B cell (primary cell): ENCODE measurements at regions not wholly inside any gene's neighbourhood (a gene's known extent, or its start where the extent isn't known, plus 50 kb on each side); places are given as distances from the start of the nearest gene placed in this dataset.

Source experiments
- ATAC-seq: fragments of 200-7000 bp; cut with Tn5 transposase; one replicate; pipeline ENCODE4 v1.10.0; 2021; ENCODE audit warnings: low read depth, mild to moderate bottlenecking, moderate number of reproducible peaks, moderate library complexity
- CTCF ChIA-PET: fragments of 350-600 bp; sonication (Branson Sonifier 250); formaldehyde crosslinking; loops from one replicate; lab custom pipeline; 2021; ENCODE audit warnings: antibody characterized with exemption, inconsistent platforms; lab: Charles Lee
- POLR2A ChIA-PET: fragments of 350-600 bp; sonication (Branson Sonifier 250); formaldehyde crosslinking; loops from one replicate; lab custom pipeline; 2021; ENCODE audit warnings: antibody characterized with exemption; lab: Charles Lee
- DNase-seq: peaks from one replicate; pipeline ENCODE4 v3.0.0; 2013
- H2AFZ ChIP-seq: 2 replicates; pipeline ENCODE4 v1.6.1; 2012; ENCODE audit warnings: mild to moderate bottlenecking, low read depth, low read length; ENCODE audit not compliant: insufficient read depth, poor library complexity, severe bottlenecking
- H3K27ac ChIP-seq, 2 donors: 1 replicate in 1 of 2; 2 replicates in 1 of 2; pipeline ENCODE4 v1.5.1; 2012 to 2013; ENCODE audit warnings: low read length in 2 of 2, mild to moderate bottlenecking in 2 of 2, moderate library complexity in 1 of 2
- H3K27me3 ChIP-seq, 4 experiments: fragments of 200-600 bp in 1 of 4; sonication (generic) in 1 of 4; replicated peaks in 1 of 4; 1 replicate in 2 of 4; 2 replicates in 2 of 4; pipeline versions ENCODE4 v1.6.1 to v1.7.0; 2013 to 2016; ENCODE audit warnings: low read length in 3 of 4, mild to moderate bottlenecking in 2 of 4, mixed read lengths in 1 of 4, moderate library complexity in 1 of 4; ENCODE audit not compliant: insufficient read depth in 4 of 4, control insufficient read depth in 3 of 4; ENCODE audit errors: control extremely low read depth in 1 of 4
- H3K36me3 ChIP-seq, 2 experiments: replicated peaks in 1 of 2; 1 replicate in 1 of 2; 2 replicates in 1 of 2; pipeline versions ENCODE4 v1.6.1 to v1.7.1; 2013; ENCODE audit warnings: low read length in 1 of 2; ENCODE audit not compliant: insufficient read depth in 2 of 2, control insufficient read depth in 1 of 2; ENCODE audit errors: control extremely low read depth in 1 of 2, extremely low read depth in 1 of 2
- H3K4me1 ChIP-seq, 2 donors: fragments of 200-600 bp in 1 of 2; sonication (generic) in 1 of 2; 1 replicate in 1 of 2; 2 replicates in 1 of 2; pipeline versions ENCODE4 v1.5.1 to v1.6.1; 2013 to 2017; ENCODE audit warnings: low read length in 2 of 2; ENCODE audit not compliant: control insufficient read depth in 2 of 2, insufficient read depth in 2 of 2
- H3K4me2 ChIP-seq: replicated peaks from 2 replicates; pipeline ENCODE3; 2012; ENCODE audit warnings: mild to moderate bottlenecking, low read depth, low read length; ENCODE audit not compliant: poor library complexity, severe bottlenecking
- H3K4me3 ChIP-seq, 5 experiments: fragments of 200-600 bp in 1 of 5; sonication (generic) in 1 of 5; 1 replicate in 3 of 5; 2 replicates in 2 of 5; pipeline versions ENCODE4 v1.5.1 to v1.7.0; 2011 to 2016; ENCODE audit warnings: low read length in 4 of 5, mild to moderate bottlenecking in 4 of 5, low read depth in 2 of 5, control low read depth in 1 of 5, moderate library complexity in 1 of 5; ENCODE audit not compliant: insufficient read depth in 1 of 5; ENCODE audit errors: control extremely low read depth in 1 of 5, extremely low read depth in 1 of 5
- H3K79me2 ChIP-seq: fragments of 200-600 bp; sonication (generic); one replicate; pipeline ENCODE4 v1.6.0; 2016; ENCODE audit warnings: low read length; ENCODE audit not compliant: control insufficient read depth, insufficient read depth
- H3K9ac ChIP-seq: fragments of 200-600 bp; sonication (generic); 2 replicates; pipeline ENCODE4 v1.6.1; 2017; ENCODE audit warnings: mild to moderate bottlenecking, low read length, moderate library complexity
- H3K9me3 ChIP-seq, 3 donors: one replicate each; pipeline versions ENCODE4 v1.6.1 to v1.7.1; 2013; ENCODE audit warnings: low read length in 2 of 3; ENCODE audit not compliant: control insufficient read depth in 2 of 3, insufficient read depth in 1 of 3; ENCODE audit errors: control extremely low read depth in 1 of 3
- H4K20me1 ChIP-seq: 2 replicates; pipeline ENCODE4 v1.6.0; 2012; ENCODE audit warnings: mild to moderate bottlenecking, low read length; ENCODE audit not compliant: insufficient read depth, control insufficient read depth, poor library complexity, severe bottlenecking
- H3K27ac Mint-ChIP-seq: one replicate; pipeline ENCODE4 v1.8.0; 2021; ENCODE audit warnings: mixed read lengths
- H3K27me3 Mint-ChIP-seq: one replicate; pipeline ENCODE4 v1.8.0; 2021; ENCODE audit warnings: mixed read lengths
- H3K4me1 Mint-ChIP-seq: one replicate; pipeline ENCODE4 v1.8.0; 2021; ENCODE audit warnings: mixed read lengths
- H3K4me3 Mint-ChIP-seq: one replicate; pipeline ENCODE4 v1.8.0; 2021; ENCODE audit warnings: mixed read lengths
- H3K9me3 Mint-ChIP-seq: one replicate; pipeline ENCODE4 v1.8.0; 2022; ENCODE audit warnings: mixed read lengths; ENCODE audit not compliant: insufficient read depth
- EZH2 ChIP-seq: IDR thresholded peaks from 2 replicates; pipeline ENCODE4 v1.6.1; 2012; ENCODE audit warnings: borderline replicate concordance, low read depth, mild to moderate bottlenecking, moderate library complexity, low read length; ENCODE audit not compliant: insufficient read depth, poor library complexity, severe bottlenecking
- WGBS: methylation state at CpG from one replicate; pipeline ENCODE4 v1.1.5; 2013; ENCODE audit warnings: missing lambda C conversion rate; ENCODE audit not compliant: insufficient coverage; 5-methylcytosine and 5-hydroxymethylcytosine counted together
- intact Hi-C: fragments of 100-400 bp; cut with micrococcal nuclease; formaldehyde crosslinking; loops from one replicate; pipeline ENCODE4 v1.10.0; 2022
- TF ChIP-seq, protein P1 (sequence below): fragments of 200-600 bp; IDR thresholded peaks from one replicate; pipeline ENCODE4 v1.8.0; 2022; ENCODE audit warnings: antibody characterized with exemption, mild to moderate bottlenecking

DNA sequence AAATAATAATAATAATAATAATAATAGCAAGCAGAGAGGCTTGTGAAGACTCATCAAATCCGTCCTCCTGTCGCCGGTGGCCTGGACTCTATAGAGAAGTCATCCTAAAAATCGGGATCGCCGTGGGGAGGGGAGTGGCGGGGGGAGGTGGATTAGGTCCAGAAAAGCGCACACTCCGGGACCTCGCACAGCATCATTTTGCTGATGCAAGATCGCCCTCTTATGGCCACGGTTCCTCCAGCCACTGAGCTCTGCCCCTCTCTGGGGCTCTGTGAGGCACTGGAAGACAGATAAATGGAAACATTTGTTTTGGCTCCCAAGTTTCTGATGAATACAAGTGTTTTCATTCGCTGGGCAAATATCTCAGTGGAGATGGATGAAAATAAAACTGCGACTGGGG lies 612.0 kb downstream of the MATN1 start:
- Mint-ChIP-seq H3K27ac (no peak overlapping the region), H3K27me3 (peaks cover 50% of the 10 kb centered on the region), H3K4me3 (no peak overlapping the region), H3K4me1 (no peaks in the 10 kb centered on the region), H3K9me3 (no peaks in the 10 kb centered on the region)
- ATAC-seq (no peak), DNase-seq (no peak)
- ChIA-PET POLR2A (no interaction called here), CTCF (no interaction called here)
- Histone ChIP-seq H4K20me1 (no peaks in the 10 kb centered on the region), H3K27me3 (peaks cover 0 to 8% (median 1%) of the 10 kb centered on the region in 4 experiments), H3K9ac (no peak overlapping the region), H3K4me3 (no peak overlapping the region), H3K79me2 (no peaks in the 10 kb centered on the region), H3K4me1 (no peaks in the 10 kb centered on the region), H3K27ac (no peak overlapping the region), H2AFZ (no peak overlapping the region), H3K4me2 (no peak overlapping the region), H3K9me3 (no peaks in the 10 kb centered on the region), H3K36me3 (no peaks in the 10 kb centered on the region)
- 8% methylated on average over 13 of the region's 14 CpGs for WGBS
- intact Hi-C loops = no loop called here
- TF ChIP-seq EZH2 = no peak
- TF ChIP-seq, protein P1, sequence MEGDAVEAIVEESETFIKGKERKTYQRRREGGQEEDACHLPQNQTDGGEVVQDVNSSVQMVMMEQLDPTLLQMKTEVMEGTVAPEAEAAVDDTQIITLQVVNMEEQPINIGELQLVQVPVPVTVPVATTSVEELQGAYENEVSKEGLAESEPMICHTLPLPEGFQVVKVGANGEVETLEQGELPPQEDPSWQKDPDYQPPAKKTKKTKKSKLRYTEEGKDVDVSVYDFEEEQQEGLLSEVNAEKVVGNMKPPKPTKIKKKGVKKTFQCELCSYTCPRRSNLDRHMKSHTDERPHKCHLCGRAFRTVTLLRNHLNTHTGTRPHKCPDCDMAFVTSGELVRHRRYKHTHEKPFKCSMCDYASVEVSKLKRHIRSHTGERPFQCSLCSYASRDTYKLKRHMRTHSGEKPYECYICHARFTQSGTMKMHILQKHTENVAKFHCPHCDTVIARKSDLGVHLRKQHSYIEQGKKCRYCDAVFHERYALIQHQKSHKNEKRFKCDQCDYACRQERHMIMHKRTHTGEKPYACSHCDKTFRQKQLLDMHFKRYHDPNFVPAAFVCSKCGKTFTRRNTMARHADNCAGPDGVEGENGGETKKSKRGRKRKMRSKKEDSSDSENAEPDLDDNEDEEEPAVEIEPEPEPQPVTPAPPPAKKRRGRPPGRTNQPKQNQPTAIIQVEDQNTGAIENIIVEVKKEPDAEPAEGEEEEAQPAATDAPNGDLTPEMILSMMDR = no peak

DNA sequence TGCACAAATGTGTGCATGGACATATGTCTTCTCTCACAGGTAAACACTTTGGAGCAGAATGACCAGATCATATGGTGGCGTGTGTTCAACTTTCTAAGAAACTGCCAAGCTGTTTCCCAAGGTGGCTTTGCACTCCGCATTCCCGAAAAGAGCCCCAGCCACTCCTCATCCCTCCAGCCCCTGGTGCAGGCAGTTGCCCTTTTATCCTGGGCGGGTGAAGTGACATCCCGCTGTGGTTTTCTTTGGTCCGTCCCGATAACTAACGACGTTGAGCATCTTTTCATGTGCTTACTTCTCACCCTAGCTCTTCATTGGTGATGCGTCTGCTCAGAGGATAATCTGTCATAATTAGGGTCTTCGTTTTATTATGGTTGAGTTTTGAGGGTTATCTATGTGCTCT lies 612.5 kb downstream of the MATN1 start:
- Histone ChIP-seq H3K36me3 (no peaks in the 10 kb centered on the region), H3K9me3 (no peaks in the 10 kb centered on the region), H3K27me3 (peaks cover 0 to 8% (median 1%) of the 10 kb centered on the region in 4 experiments), H3K9ac (no peak overlapping the region), H2AFZ (no peak overlapping the region), H4K20me1 (no peaks in the 10 kb centered on the region), H3K27ac (no peak overlapping the region), H3K4me3 (no peak overlapping the region), H3K4me1 (no peaks in the 10 kb centered on the region), H3K79me2 (no peaks in the 10 kb centered on the region), H3K4me2 (no peak overlapping the region)
- no peak overlapping the region for H3K27ac Mint-ChIP-seq
- WGBS = 70% methylated on average over 7 of the region's 11 CpGs
- no peak for ATAC-seq
- peaks cover 52% of the 10 kb centered on the region for H3K27me3 Mint-ChIP-seq
- no peaks in the 10 kb centered on the region for H3K4me1 Mint-ChIP-seq
- ChIA-PET POLR2A (no interaction called here), CTCF (no interaction called here)
- DNase-seq = no peak
- intact Hi-C loops = no loop called here
- no peaks in the 10 kb centered on the region for H3K9me3 Mint-ChIP-seq
- no peak for TF ChIP-seq EZH2
- no peak overlapping the region for H3K4me3 Mint-ChIP-seq
